ENCODE measurements at regions not wholly inside any gene's neighbourhood (a gene's known extent, or its start where the extent isn't known, plus 50 kb on each side); places are given as distances from the start of the nearest gene placed in this dataset.
A peak's percentile ranks its signal among the peaks of the same experiment; 100 is the strongest.

GRCh38 chr7:31432836-31433340 is 81.0 kb upstream of the ITPRID1 start:
- peaks cover 5% of the 10 kb centered on the region for H3K27me3 Mint-ChIP-seq (ENCODE audit: low read depth)
- no peaks in the 10 kb centered on the region for H3K4me1 Mint-ChIP-seq (ENCODE audit: low read depth)
- no peak overlapping the region for H3K4me3 Mint-ChIP-seq
- DNase-seq: no peak
- peaks cover 7% of the 10 kb centered on the region for H3K9me3 Mint-ChIP-seq
- no peaks in the 10 kb centered on the region for H3K36me3 Mint-ChIP-seq (ENCODE audit: low read depth)
- CTCF ChIA-PET: no interaction called here
- intact Hi-C loops (cut with micrococcal nuclease): no loop called here
- no peak overlapping the region for H3K27ac Mint-ChIP-seq

GRCh38 chr7:31437250-31437865 is 76.5 kb upstream of the ITPRID1 start:
- Mint-ChIP-seq H3K27me3 (ENCODE audit: low read depth) (peaks cover 5% of the 10 kb centered on the region), H3K36me3 (ENCODE audit: low read depth) (no peaks in the 10 kb centered on the region), H3K4me1 (ENCODE audit: low read depth) (no peaks in the 10 kb centered on the region), H3K27ac (no peak overlapping the region), H3K4me3 (no peak overlapping the region), H3K9me3 (peaks cover 7% of the 10 kb centered on the region)
- no peak for DNase-seq
- CTCF ChIA-PET: no interaction called here
- intact Hi-C loops (cut with micrococcal nuclease): no loop called here

DNA sequence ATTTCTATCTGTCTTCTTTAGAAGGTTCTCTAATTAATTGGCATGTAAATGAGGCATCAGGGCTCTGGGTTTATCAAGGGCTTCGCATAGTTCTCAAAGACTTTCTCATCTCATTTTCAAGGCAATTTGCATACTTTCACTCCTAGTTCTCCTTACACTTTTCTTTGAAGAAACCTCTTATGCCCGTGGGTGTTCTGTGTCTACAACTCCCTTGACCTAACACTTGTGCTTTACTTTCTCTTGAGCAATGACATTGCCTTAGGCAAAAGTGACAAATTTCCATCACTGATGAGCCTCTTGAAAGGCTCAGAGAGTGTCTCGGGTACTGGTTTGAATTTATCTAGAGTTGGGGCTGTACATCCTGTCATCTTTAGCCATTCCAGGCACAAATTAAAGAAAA is 74.7 kb upstream of the ITPRID1 start:
- no peaks in the 10 kb centered on the region for H3K4me1 Mint-ChIP-seq (ENCODE audit: low read depth)
- CTCF ChIA-PET: no interaction called here
- peaks cover 4% of the 10 kb centered on the region for H3K9me3 Mint-ChIP-seq
- H3K4me3 Mint-ChIP-seq: no peak overlapping the region
- DNase-seq: no peak
- no peaks in the 10 kb centered on the region for H3K36me3 Mint-ChIP-seq (ENCODE audit: low read depth)
- intact Hi-C loops (cut with micrococcal nuclease): no loop called here
- peaks cover 5% of the 10 kb centered on the region for H3K27me3 Mint-ChIP-seq (ENCODE audit: low read depth)
- H3K27ac Mint-ChIP-seq: no peak overlapping the region

GRCh38 chr7:31440511-31440910 is 73.4 kb upstream of the ITPRID1 start:
- CTCF ChIA-PET: no interaction called here
- H3K27ac Mint-ChIP-seq: no peak overlapping the region
- intact Hi-C loops (cut with micrococcal nuclease): loop anchor here (5.0 kb wide), 1 partner anchor 308 kb away; no protein-coding TSS in a partner anchor

GRCh38 chr7:31442626-31443025 is 71.3 kb upstream of the ITPRID1 start:
- Mint-ChIP-seq H3K4me1 (ENCODE audit: low read depth) (no peaks in the 10 kb centered on the region), H3K36me3 (ENCODE audit: low read depth) (no peaks in the 10 kb centered on the region), H3K27ac (no peak overlapping the region), H3K9me3 (peaks cover 2% of the 10 kb centered on the region), H3K4me3 (no peak overlapping the region), H3K27me3 (ENCODE audit: low read depth) (no peaks in the 10 kb centered on the region)
- intact Hi-C loops (cut with micrococcal nuclease): loop anchor here (1.0 to 5.0 kb wide), 4 partner anchors 46 to 310 kb away; no protein-coding TSS in a partner anchor
- CTCF ChIA-PET: interaction anchor here (0.6 to 1.7 kb wide), 8 partner anchors 8 to 308 kb away, joined by 3 to 9 read pairs (median 5); no protein-coding TSS in a partner anchor
- DNase-seq: no peak

More at GRCh38 chr7:31440511-31440910, 73.4 kb upstream of the ITPRID1 start:
- peaks cover 6% of the 10 kb centered on the region for H3K9me3 Mint-ChIP-seq
- H3K27me3 Mint-ChIP-seq (ENCODE audit: low read depth): peaks cover 5% of the 10 kb centered on the region
- no peaks in the 10 kb centered on the region for H3K36me3 Mint-ChIP-seq (ENCODE audit: low read depth)
- H3K4me3 Mint-ChIP-seq: no peak overlapping the region
- no peak for DNase-seq
- H3K4me1 Mint-ChIP-seq (ENCODE audit: low read depth): no peaks in the 10 kb centered on the region

GRCh38 chr7:31443457-31443856 is 70.4 kb upstream of the ITPRID1 start:
- no peaks in the 10 kb centered on the region for H3K4me1 Mint-ChIP-seq (ENCODE audit: low read depth)
- no peaks in the 10 kb centered on the region for H3K27me3 Mint-ChIP-seq (ENCODE audit: low read depth)
- peaks cover 2% of the 10 kb centered on the region for H3K9me3 Mint-ChIP-seq
- CTCF ChIA-PET: interaction anchor here (0.7 to 1.7 kb wide), 11 partner anchors 8 to 309 kb away, joined by 3 to 9 read pairs (median 5); no protein-coding TSS in a partner anchor
- H3K36me3 Mint-ChIP-seq (ENCODE audit: low read depth): no peaks in the 10 kb centered on the region
- DNase-seq: peak; percentile 3
- intact Hi-C loops (cut with micrococcal nuclease): loop anchor here (1.0 to 5.0 kb wide), 4 partner anchors 45 to 311 kb away; no protein-coding TSS in a partner anchor
- H3K4me3 Mint-ChIP-seq: no peak overlapping the region
- no peak overlapping the region for H3K27ac Mint-ChIP-seq

GRCh38 chr7:31444196-31444595 is 69.7 kb upstream of the ITPRID1 start:
- Mint-ChIP-seq H3K9me3 (peaks cover 2% of the 10 kb centered on the region), H3K4me3 (no peak overlapping the region), H3K27ac (no peak overlapping the region), H3K4me1 (ENCODE audit: low read depth) (no peaks in the 10 kb centered on the region), H3K36me3 (ENCODE audit: low read depth) (no peaks in the 10 kb centered on the region), H3K27me3 (ENCODE audit: low read depth) (no peaks in the 10 kb centered on the region)
- intact Hi-C loops (cut with micrococcal nuclease): loop anchor here (5.0 kb wide), 1 partner anchor 312 kb away; no protein-coding TSS in a partner anchor
- no peak for DNase-seq
- CTCF ChIA-PET: interaction anchor here (0.7 to 1.7 kb wide), 10 partner anchors 9 to 402 kb away, joined by 3 to 9 read pairs (median 5); no protein-coding TSS in a partner anchor

GRCh38 chr7:31445686-31446355 is 68.1 kb upstream of the ITPRID1 start:
- H3K9me3 Mint-ChIP-seq: peaks cover 2% of the 10 kb centered on the region
- H3K4me3 Mint-ChIP-seq: no peak overlapping the region
- intact Hi-C loops (cut with micrococcal nuclease): no loop called here
- CTCF ChIA-PET: interaction anchor here (1.1 kb wide), 1 partner anchor 258 kb away, joined by 4 read pairs; no protein-coding TSS in a partner anchor
- H3K27me3 Mint-ChIP-seq (ENCODE audit: low read depth): no peaks in the 10 kb centered on the region
- no peak overlapping the region for H3K27ac Mint-ChIP-seq
- DNase-seq: no peak
- H3K4me1 Mint-ChIP-seq (ENCODE audit: low read depth): no peaks in the 10 kb centered on the region
- no peaks in the 10 kb centered on the region for H3K36me3 Mint-ChIP-seq (ENCODE audit: low read depth)

- H3K27me3 Mint-ChIP-seq (ENCODE audit: low read depth): no peaks in the 10 kb centered on the region
- no peak for DNase-seq
- no peaks in the 10 kb centered on the region for H3K36me3 Mint-ChIP-seq (ENCODE audit: low read depth)
- CTCF ChIA-PET: no interaction called here
- no peak overlapping the region for H3K27ac Mint-ChIP-seq
- peaks cover 2% of the 10 kb centered on the region for H3K9me3 Mint-ChIP-seq
- intact Hi-C loops (cut with micrococcal nuclease): no loop called here
- no peaks in the 10 kb centered on the region for H3K4me1 Mint-ChIP-seq (ENCODE audit: low read depth)
- no peak overlapping the region for H3K4me3 Mint-ChIP-seq
Observed at GRCh38 chr7:31448649-31449048, 65.2 kb upstream of the ITPRID1 start.

GRCh38 chr7:31455844-31456243 is 58.0 kb upstream of the ITPRID1 start:
- H3K4me3 Mint-ChIP-seq: no peak overlapping the region
- CTCF ChIA-PET: interaction anchor here (1.9 kb wide), 1 partner anchor 12 kb away, joined by 6 read pairs; no protein-coding TSS in a partner anchor
- H3K27me3 Mint-ChIP-seq (ENCODE audit: low read depth): no peaks in the 10 kb centered on the region
- H3K27ac Mint-ChIP-seq: no peak overlapping the region
- peaks cover 2% of the 10 kb centered on the region for H3K9me3 Mint-ChIP-seq
- H3K4me1 Mint-ChIP-seq (ENCODE audit: low read depth): no peaks in the 10 kb centered on the region
- no peak for DNase-seq
- intact Hi-C loops (cut with micrococcal nuclease): no loop called here
- no peaks in the 10 kb centered on the region for H3K36me3 Mint-ChIP-seq (ENCODE audit: low read depth)

DNA sequence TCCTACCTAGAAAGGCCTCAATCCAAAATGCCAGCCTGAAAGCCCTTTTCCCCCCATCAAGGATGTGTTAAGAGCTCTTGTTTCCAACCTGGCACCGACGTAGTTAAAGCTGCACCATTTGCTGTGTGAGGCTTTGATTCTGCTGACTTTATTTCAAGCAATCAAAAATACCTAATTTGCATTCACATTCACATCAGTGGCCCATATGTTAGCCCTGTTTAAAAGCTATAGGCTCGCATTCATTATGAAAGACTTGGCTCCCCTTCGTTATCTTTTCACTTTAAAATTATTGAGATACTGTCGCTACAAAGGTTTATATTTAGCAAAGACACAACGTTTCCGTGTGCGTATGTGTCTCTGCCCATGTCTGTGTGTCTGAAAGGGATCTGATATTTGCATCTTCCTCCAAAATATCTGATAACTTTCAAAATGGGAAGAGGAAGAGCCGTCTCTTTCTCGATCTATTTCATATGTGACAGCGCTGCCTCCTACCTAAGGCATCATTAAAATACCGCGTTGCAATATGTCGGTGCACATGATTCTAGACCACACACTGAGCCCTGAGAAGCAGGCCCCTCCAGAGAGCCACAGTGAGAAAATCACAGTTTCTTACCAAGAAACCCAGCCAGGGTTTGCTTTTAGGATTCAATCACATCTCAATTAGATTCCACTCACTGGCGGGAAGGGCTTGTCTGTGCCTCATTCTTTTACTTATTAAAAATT is 57.1 kb upstream of the ITPRID1 start:
- no peak overlapping the region for H3K27ac Mint-ChIP-seq
- H3K9me3 Mint-ChIP-seq: peaks cover 2% of the 10 kb centered on the region
- intact Hi-C loops (cut with micrococcal nuclease): no loop called here
- no peak overlapping the region for H3K4me3 Mint-ChIP-seq
- DNase-seq: no peak
- CTCF ChIA-PET: interaction anchor here (1.9 kb wide), 1 partner anchor 13 kb away, joined by 6 read pairs; no protein-coding TSS in a partner anchor
- no peaks in the 10 kb centered on the region for H3K27me3 Mint-ChIP-seq (ENCODE audit: low read depth)
- no peaks in the 10 kb centered on the region for H3K36me3 Mint-ChIP-seq (ENCODE audit: low read depth)
- H3K4me1 Mint-ChIP-seq (ENCODE audit: low read depth): no peaks in the 10 kb centered on the region

- CTCF ChIA-PET: no interaction called here
- Mint-ChIP-seq H3K4me1 (ENCODE audit: low read depth) (no peaks in the 10 kb centered on the region), H3K27ac (no peak overlapping the region), H3K4me3 (no peak overlapping the region), H3K9me3 (peaks cover 2% of the 10 kb centered on the region), H3K36me3 (ENCODE audit: low read depth) (no peaks in the 10 kb centered on the region), H3K27me3 (ENCODE audit: low read depth) (no peaks in the 10 kb centered on the region)
- intact Hi-C loops (cut with micrococcal nuclease): no loop called here
- DNase-seq: no peak
Observed at GRCh38 chr7:31457551-31457950, 56.3 kb upstream of the ITPRID1 start.

Data from activated naive CD4-positive, alpha-beta T cell treated with anti-CD3 and anti-CD28 coated beads for 36 hours (primary cell).